OCI-LY3 (cell line): ENCODE measurements at regions not wholly inside any gene's neighbourhood (a gene's known extent, or its start where the extent isn't known, plus 50 kb on each side); places are given as distances from the start of the nearest gene placed in this dataset.

Source experiments
- EZH2phosphoT487 ChIP-seq: fragments of 200-600 bp; shearing (Covaris generic); IDR thresholded peaks from 2 replicates; pipeline ENCODE4 v1.6.1; 2018; ENCODE audit warnings: antibody characterized with exemption, mixed run types, low read depth
- TF ChIP-seq, protein P1 (sequence below): fragments of 200-600, 300-600 bp; sonication (generic); IDR thresholded peaks from 2 replicates; pipeline ENCODE4 v1.5.1; 2014; ENCODE audit warnings: antibody characterized with exemption, low read length, low read depth

DNA sequence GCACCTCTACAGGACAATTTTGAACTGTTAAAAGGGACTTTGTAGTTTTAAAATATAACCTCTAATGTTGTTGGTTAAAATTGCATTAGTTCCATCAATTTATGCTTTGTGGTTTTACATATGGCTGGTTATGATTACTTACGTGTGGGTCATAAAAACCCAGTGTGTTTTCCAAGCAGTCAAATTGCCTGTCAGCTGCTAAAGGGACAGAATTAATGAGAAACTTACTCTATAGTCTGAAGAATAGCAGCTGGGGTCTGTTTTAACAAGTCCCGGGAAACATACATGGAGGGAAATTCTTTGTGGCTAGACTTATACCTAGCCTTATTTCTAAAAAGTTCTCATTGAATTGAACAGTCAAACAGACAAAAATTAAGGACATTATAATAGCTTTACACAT, 820.9 kb upstream of the ADGRL4 start:
- TF ChIP-seq, protein P1, sequence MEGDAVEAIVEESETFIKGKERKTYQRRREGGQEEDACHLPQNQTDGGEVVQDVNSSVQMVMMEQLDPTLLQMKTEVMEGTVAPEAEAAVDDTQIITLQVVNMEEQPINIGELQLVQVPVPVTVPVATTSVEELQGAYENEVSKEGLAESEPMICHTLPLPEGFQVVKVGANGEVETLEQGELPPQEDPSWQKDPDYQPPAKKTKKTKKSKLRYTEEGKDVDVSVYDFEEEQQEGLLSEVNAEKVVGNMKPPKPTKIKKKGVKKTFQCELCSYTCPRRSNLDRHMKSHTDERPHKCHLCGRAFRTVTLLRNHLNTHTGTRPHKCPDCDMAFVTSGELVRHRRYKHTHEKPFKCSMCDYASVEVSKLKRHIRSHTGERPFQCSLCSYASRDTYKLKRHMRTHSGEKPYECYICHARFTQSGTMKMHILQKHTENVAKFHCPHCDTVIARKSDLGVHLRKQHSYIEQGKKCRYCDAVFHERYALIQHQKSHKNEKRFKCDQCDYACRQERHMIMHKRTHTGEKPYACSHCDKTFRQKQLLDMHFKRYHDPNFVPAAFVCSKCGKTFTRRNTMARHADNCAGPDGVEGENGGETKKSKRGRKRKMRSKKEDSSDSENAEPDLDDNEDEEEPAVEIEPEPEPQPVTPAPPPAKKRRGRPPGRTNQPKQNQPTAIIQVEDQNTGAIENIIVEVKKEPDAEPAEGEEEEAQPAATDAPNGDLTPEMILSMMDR, result no peak
- no peak for TF ChIP-seq EZH2phosphoT487
